Mesothelial cell of epicardium (in vitro differentiated cells): ENCODE measurements at regions not wholly inside any gene's neighbourhood (a gene's known extent, or its start where the extent isn't known, plus 50 kb on each side); places are given as distances from the start of the nearest gene placed in this dataset.
"Not testable (repeated sequence)": the region's sequence is repeated elsewhere in the genome, so short reads cannot be mapped to it uniquely, and the experiment has no call there.

Experiments used
- DNase-seq, 2 experiments: peaks; one replicate each; pipeline ENCODE4 v3.0.0; 2021; ENCODE audit warnings: low spot score in 2 of 2; ENCODE audit not compliant: unreplicated experiment in 2 of 2
- H3K27ac Mint-ChIP-seq: 2 replicates; pipeline ENCODE4 v1.8.0; 2021; ENCODE audit warnings: mixed read lengths
- H3K27me3 Mint-ChIP-seq: 2 replicates; pipeline ENCODE4 v1.8.0; 2021; ENCODE audit warnings: low read depth, mixed read lengths
- H3K36me3 Mint-ChIP-seq: 2 replicates; pipeline ENCODE4 v1.8.0; 2021; ENCODE audit warnings: mixed read lengths
- H3K4me1 Mint-ChIP-seq: 2 replicates; pipeline ENCODE4 v1.8.0; 2021; ENCODE audit warnings: mixed read lengths
- H3K4me3 Mint-ChIP-seq: 2 replicates; pipeline ENCODE4 v1.8.0; 2021; ENCODE audit warnings: mild to moderate bottlenecking, moderate library complexity, mixed read lengths
- H3K9me3 Mint-ChIP-seq: 2 replicates; pipeline ENCODE4 v1.8.0; 2021; ENCODE audit warnings: mixed read lengths
- TF ChIP-seq, protein P1 (sequence below): fragments of 200-600 bp; sonication (generic); IDR thresholded peaks from one replicate; pipeline ENCODE4 v1.5.0; 2021; ENCODE audit warnings: antibody characterized with exemption; ENCODE audit not compliant: unreplicated experiment

GRCh38 chr17:83190004-83190385 is 110.6 kb downstream of the METRNL start:
- peak in 1 of 2 experiments; percentile 25 for DNase-seq
- Mint-ChIP-seq H3K4me3 (no peak overlapping the region), H3K36me3 (peaks cover 3% of the 10 kb centered on the region), H3K27me3 (no peaks in the 10 kb centered on the region), H3K9me3 (peaks cover 14% of the 10 kb centered on the region), H3K4me1 (peaks cover 6% of the 10 kb centered on the region), H3K27ac (no peak overlapping the region)
- TF ChIP-seq, protein P1, sequence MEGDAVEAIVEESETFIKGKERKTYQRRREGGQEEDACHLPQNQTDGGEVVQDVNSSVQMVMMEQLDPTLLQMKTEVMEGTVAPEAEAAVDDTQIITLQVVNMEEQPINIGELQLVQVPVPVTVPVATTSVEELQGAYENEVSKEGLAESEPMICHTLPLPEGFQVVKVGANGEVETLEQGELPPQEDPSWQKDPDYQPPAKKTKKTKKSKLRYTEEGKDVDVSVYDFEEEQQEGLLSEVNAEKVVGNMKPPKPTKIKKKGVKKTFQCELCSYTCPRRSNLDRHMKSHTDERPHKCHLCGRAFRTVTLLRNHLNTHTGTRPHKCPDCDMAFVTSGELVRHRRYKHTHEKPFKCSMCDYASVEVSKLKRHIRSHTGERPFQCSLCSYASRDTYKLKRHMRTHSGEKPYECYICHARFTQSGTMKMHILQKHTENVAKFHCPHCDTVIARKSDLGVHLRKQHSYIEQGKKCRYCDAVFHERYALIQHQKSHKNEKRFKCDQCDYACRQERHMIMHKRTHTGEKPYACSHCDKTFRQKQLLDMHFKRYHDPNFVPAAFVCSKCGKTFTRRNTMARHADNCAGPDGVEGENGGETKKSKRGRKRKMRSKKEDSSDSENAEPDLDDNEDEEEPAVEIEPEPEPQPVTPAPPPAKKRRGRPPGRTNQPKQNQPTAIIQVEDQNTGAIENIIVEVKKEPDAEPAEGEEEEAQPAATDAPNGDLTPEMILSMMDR, result no peak

- Mint-ChIP-seq H3K9me3 (peaks cover 14% of the 10 kb centered on the region), H3K27ac (no peak overlapping the region), H3K4me3 (no peak overlapping the region), H3K4me1 (peaks cover 9% of the 10 kb centered on the region), H3K27me3 (no peaks in the 10 kb centered on the region), H3K36me3 (peaks cover 3% of the 10 kb centered on the region)
- TF ChIP-seq, protein P1, result no peak
- DNase-seq, result peak in 1 of 2 experiments; percentile 13
Observed at GRCh38 chr17:83190601-83191387, 111.4 kb downstream of the METRNL start.

GRCh38 chr17:83191388-83192160 is 112.2 kb downstream of the METRNL start:
- Mint-ChIP-seq H3K27ac (no peak overlapping the region), H3K36me3 (peaks cover 3% of the 10 kb centered on the region), H3K27me3 (no peaks in the 10 kb centered on the region), H3K4me3 (no peak overlapping the region), H3K4me1 (peaks cover 3% of the 10 kb centered on the region), H3K9me3 (peaks cover 14% of the 10 kb centered on the region)
- TF ChIP-seq, protein P1, result no peak
- DNase-seq, result peak in 1 of 2 experiments; percentile 14

GRCh38 chr17:83192161-83192788 is 112.9 kb downstream of the METRNL start:
- DNase-seq, result peak in 1 of 2 experiments; percentile 25
- Mint-ChIP-seq H3K4me1 (peaks cover 3% of the 10 kb centered on the region), H3K27me3 (no peaks in the 10 kb centered on the region), H3K9me3 (peaks cover 14% of the 10 kb centered on the region), H3K36me3 (peaks cover 3% of the 10 kb centered on the region), H3K27ac (no peak overlapping the region), H3K4me3 (no peak overlapping the region)
- TF ChIP-seq, protein P1, result no peak

GRCh38 chr17:83192789-83193335 is 113.5 kb downstream of the METRNL start:
- not testable (repeated sequence) for H3K27ac Mint-ChIP-seq, H3K36me3 Mint-ChIP-seq, H3K9me3 Mint-ChIP-seq

More at GRCh38 chr17:83192789-83193335, 113.5 kb downstream of the METRNL start:
- H3K27me3 Mint-ChIP-seq, H3K4me1 Mint-ChIP-seq, H3K4me3 Mint-ChIP-seq, DNase-seq: not testable (repeated sequence)
